Pancreas (tissue), 10 donors: ENCODE measurements at regions not wholly inside any gene's neighbourhood (a gene's known extent, or its start where the extent isn't known, plus 50 kb on each side); places are given as distances from the start of the nearest gene placed in this dataset.

ENCODE experiments used
- ATAC-seq, 4 donors: fragments of 200-7000 bp; cut with Tn5 transposase; one replicate each; pipeline versions ENCODE4 v1.8.0 to v1.9.1; 2020; ENCODE audit warnings: mild to moderate bottlenecking in 4 of 4, moderate library complexity in 4 of 4
- DNase-seq, 6 donors: peaks; one replicate each; pipeline ENCODE4 v3.0.0-alpha.2; 2020
- FAIRE-seq: peaks from 2 replicates; lab custom pipeline; 2012; peaks lifted over from hg19 to GRCh38; lab: Jason Lieb, UNC
- H3K27ac ChIP-seq, 4 donors: fragments of 200-600 bp; sonication (generic); 1 replicate in 3 of 4; 2 replicates in 1 of 4; pipeline versions ENCODE4 v1.5.0 to v1.8.0; 2020
- H3K27me3 ChIP-seq, 4 donors: fragments of 200-600 bp; one replicate each; pipeline ENCODE4 v1.8.0; 2021
- H3K36me3 ChIP-seq, 3 donors: fragments of 200-600 bp; sonication (generic) in 1 of 3; one replicate each; pipeline versions ENCODE4 v1.5.0 to v1.8.0; 2020 to 2021
- H3K4me1 ChIP-seq, 3 donors: fragments of 200-600 bp; one replicate each; pipeline ENCODE4 v1.8.0; 2021
- H3K4me3 ChIP-seq, 4 donors: fragments of 200-600 bp; sonication (generic) in 2 of 4; one replicate each; pipeline versions ENCODE4 v1.5.0 to v1.8.0; 2020 to 2021
- H3K9me3 ChIP-seq, 4 donors: fragments of 200-600 bp; one replicate each; pipeline ENCODE4 v1.8.0; 2021
- CTCF ChIP-seq, 4 donors: fragments of 200-600 bp; sonication (generic) in 3 of 4; IDR thresholded peaks; one replicate each; pipeline versions ENCODE4 v1.5.0 to v1.8.0; 2021; ENCODE audit warnings: antibody characterized with exemption in 4 of 4
- WGBS, 2 donors: extraction: QIAGEN DNeasy Blood & Tissue Kit; methylation state at CpG; one replicate each; pipeline ENCODE4 v1.1.7; 2013; 5-methylcytosine and 5-hydroxymethylcytosine counted together
- intact Hi-C, 3 donors: fragments of 100-400 bp; cut with DNase I; formaldehyde crosslinking; loops; one replicate each; pipeline versions ENCODE4 v1.11.1 to v1.14.2; 2022
- donor health status: healthy with polysubstance abuse.
- donor health status: DM: no; HTN: no; CAD: no; lungs with moderate emphysema.
- donor health status: DM: no; HTN: no; CAD: no.
- donor health status: control.
- donor health status: control.
- donor health status: Bipolar disorder and iron deficiency.
- donor health status: DM: yes; HTN: yes; CAD: no.
- donor health status: DM: no; HTN: no; CAD: no.
- donor health status: DM: no; HTN: no; CAD: no.
- donor health status: DM: yes; HTN: yes; CAD: no.

GRCh38 chrX:125620715-125621587 is 301.3 kb downstream of the TEX13C start:
- 68 to 74% methylated on average over 7 of the region's 7 CpGs for WGBS, 2 donors

GRCh38 chrX:125621588-125621927 is 301.9 kb downstream of the TEX13C start:
- no peak for DNase-seq
- WGBS, 2 donors = 72 to 74% methylated on average over 4 of the region's 4 CpGs
- H3K27me3 ChIP-seq = no peaks in the 10 kb centered on the region
- no peak overlapping the region for H3K4me3 ChIP-seq
- no peak overlapping the region for H3K27ac ChIP-seq
- H3K4me1 ChIP-seq = no peaks in the 10 kb centered on the region
- no peak for TF ChIP-seq CTCF (IDR thresholded peaks at IDR 0.05)
- H3K36me3 ChIP-seq = no peaks in the 10 kb centered on the region
- intact Hi-C loops = no loop called here
- no peaks in the 10 kb centered on the region for H3K9me3 ChIP-seq
- ATAC-seq = no peak
- FAIRE-seq = no peak

More at GRCh38 chrX:125620715-125621587, 301.3 kb downstream of the TEX13C start:
- H3K9me3 ChIP-seq = no peaks in the 10 kb centered on the region
- no peaks in the 10 kb centered on the region for H3K4me1 ChIP-seq
- no peak for DNase-seq
- H3K27me3 ChIP-seq = no peaks in the 10 kb centered on the region
- ATAC-seq = no peak
- TF ChIP-seq CTCF (IDR thresholded peaks at IDR 0.05) = no peak
- intact Hi-C loops = no loop called here
- no peak overlapping the region for H3K27ac ChIP-seq
- H3K4me3 ChIP-seq = no peak overlapping the region
- no peak for FAIRE-seq
- H3K36me3 ChIP-seq = no peaks in the 10 kb centered on the region

- Histone ChIP-seq H3K4me3 (no peak overlapping the region), H3K4me1 (no peaks in the 10 kb centered on the region), H3K36me3 (no peaks in the 10 kb centered on the region), H3K9me3 (no peaks in the 10 kb centered on the region), H3K27me3 (no peaks in the 10 kb centered on the region), H3K27ac (no peak overlapping the region)
- 39 to 46% methylated on average over 2 of the region's 2 CpGs for WGBS, 2 donors
- FAIRE-seq (peak; percentile 80), DNase-seq (no peak), ATAC-seq (no peak)
- no peak for TF ChIP-seq CTCF (IDR thresholded peaks at IDR 0.05)
- intact Hi-C loops = no loop called here
These were observed 303.2 kb downstream of the TEX13C start for GRCh38 chrX:125622899-125623298.

- FAIRE-seq (no peak), ATAC-seq (no peak)
These were observed 308.0 kb downstream of the TEX13C start for GRCh38 chrX:125627676-125628075.

More at GRCh38 chrX:125627676-125628075, 308.0 kb downstream of the TEX13C start:
- H3K27me3 ChIP-seq = no peaks in the 10 kb centered on the region
- no peaks in the 10 kb centered on the region for H3K4me1 ChIP-seq
- intact Hi-C loops = no loop called here
- H3K27ac ChIP-seq = no peak overlapping the region
- no peak for TF ChIP-seq CTCF (IDR thresholded peaks at IDR 0.05)
- no peaks in the 10 kb centered on the region for H3K9me3 ChIP-seq
- 29 to 35% methylated on average over 6 of the region's 6 CpGs for WGBS, 2 donors
- DNase-seq = no peak
- no peak overlapping the region for H3K4me3 ChIP-seq
- H3K36me3 ChIP-seq = no peaks in the 10 kb centered on the region
